OCI-LY3 (cell line): ENCODE measurements at regions not wholly inside any gene's neighbourhood (a gene's known extent, or its start where the extent isn't known, plus 50 kb on each side); places are given as distances from the start of the nearest gene placed in this dataset.

ENCODE experiments used
- EZH2phosphoT487 ChIP-seq: fragments of 200-600 bp; shearing (Covaris generic); IDR thresholded peaks from 2 replicates; pipeline ENCODE4 v1.6.1; 2018; ENCODE audit warnings: antibody characterized with exemption, mixed run types, low read depth
- TF ChIP-seq, protein P1 (sequence below): fragments of 200-600, 300-600 bp; sonication (generic); IDR thresholded peaks from 2 replicates; pipeline ENCODE4 v1.5.1; 2014; ENCODE audit warnings: antibody characterized with exemption, low read length, low read depth

DNA sequence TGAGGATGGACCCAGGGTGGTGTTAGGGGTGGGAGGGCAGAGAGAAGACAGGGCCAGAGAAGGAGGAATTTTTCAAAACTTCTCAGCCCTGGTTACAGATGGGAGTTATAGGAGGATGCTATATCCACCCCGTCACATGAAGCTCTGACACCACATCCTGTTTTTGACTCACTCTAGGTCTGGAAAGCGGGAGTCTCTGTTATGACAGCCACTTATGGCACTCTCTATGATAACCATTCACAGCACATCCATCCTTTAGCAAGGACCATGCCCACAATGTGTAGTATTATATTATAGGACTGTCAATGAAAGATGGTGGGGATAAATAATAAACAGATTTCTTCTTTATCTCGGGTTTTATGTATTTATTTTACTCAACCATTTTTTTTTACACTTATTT lies 461.2 kb downstream of the CDH2 start:
- TF ChIP-seq, protein P1, sequence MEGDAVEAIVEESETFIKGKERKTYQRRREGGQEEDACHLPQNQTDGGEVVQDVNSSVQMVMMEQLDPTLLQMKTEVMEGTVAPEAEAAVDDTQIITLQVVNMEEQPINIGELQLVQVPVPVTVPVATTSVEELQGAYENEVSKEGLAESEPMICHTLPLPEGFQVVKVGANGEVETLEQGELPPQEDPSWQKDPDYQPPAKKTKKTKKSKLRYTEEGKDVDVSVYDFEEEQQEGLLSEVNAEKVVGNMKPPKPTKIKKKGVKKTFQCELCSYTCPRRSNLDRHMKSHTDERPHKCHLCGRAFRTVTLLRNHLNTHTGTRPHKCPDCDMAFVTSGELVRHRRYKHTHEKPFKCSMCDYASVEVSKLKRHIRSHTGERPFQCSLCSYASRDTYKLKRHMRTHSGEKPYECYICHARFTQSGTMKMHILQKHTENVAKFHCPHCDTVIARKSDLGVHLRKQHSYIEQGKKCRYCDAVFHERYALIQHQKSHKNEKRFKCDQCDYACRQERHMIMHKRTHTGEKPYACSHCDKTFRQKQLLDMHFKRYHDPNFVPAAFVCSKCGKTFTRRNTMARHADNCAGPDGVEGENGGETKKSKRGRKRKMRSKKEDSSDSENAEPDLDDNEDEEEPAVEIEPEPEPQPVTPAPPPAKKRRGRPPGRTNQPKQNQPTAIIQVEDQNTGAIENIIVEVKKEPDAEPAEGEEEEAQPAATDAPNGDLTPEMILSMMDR: no peak
- TF ChIP-seq EZH2phosphoT487: no peak
